C4-2B (cell line): ENCODE measurements at regions not wholly inside any gene's neighbourhood (a gene's known extent, or its start where the extent isn't known, plus 50 kb on each side); places are given as distances from the start of the nearest gene placed in this dataset.

Experiments
- CTCF ChIP-seq: fragments of 450-650 bp; conservative IDR thresholded peaks from 2 replicates; pipeline ENCODE4 v1.5.1; 2017; ENCODE audit warnings: mild to moderate bottlenecking
- ZFX ChIP-seq: fragments of 450-650 bp; IDR thresholded peaks from 2 replicates; pipeline ENCODE4 v1.6.1; 2017

GRCh38 chr11:71330996-71331395, 78.6 kb upstream of the SHANK2 start:
- TF ChIP-seq CTCF (no peak), ZFX (no peak)
